Prostate gland (tissue), 2 donors: ENCODE measurements at regions not wholly inside any gene's neighbourhood (a gene's known extent, or its start where the extent isn't known, plus 50 kb on each side); places are given as distances from the start of the nearest gene placed in this dataset.

Experiments
- POLR2AphosphoS5 ChIP-seq: sonication (generic); formaldehyde crosslinking; IDR thresholded peaks from one replicate; pipeline ENCODE4 v1.6.1; 2017; ENCODE audit warnings: antibody characterized with exemption
- TF ChIP-seq, protein P1 (sequence below), 4 experiments: fragments of 200-600 bp in 2 of 4; fragments of 450-650 bp in 2 of 4; sonication (generic) in 2 of 4; IDR thresholded peaks; 1 replicate in 3 of 4; 2 replicates in 1 of 4; pipeline ENCODE4 v1.5.1; 2016 to 2019; ENCODE audit warnings: antibody characterized with exemption in 4 of 4, mild to moderate bottlenecking in 2 of 4, moderate library complexity in 2 of 4

DNA sequence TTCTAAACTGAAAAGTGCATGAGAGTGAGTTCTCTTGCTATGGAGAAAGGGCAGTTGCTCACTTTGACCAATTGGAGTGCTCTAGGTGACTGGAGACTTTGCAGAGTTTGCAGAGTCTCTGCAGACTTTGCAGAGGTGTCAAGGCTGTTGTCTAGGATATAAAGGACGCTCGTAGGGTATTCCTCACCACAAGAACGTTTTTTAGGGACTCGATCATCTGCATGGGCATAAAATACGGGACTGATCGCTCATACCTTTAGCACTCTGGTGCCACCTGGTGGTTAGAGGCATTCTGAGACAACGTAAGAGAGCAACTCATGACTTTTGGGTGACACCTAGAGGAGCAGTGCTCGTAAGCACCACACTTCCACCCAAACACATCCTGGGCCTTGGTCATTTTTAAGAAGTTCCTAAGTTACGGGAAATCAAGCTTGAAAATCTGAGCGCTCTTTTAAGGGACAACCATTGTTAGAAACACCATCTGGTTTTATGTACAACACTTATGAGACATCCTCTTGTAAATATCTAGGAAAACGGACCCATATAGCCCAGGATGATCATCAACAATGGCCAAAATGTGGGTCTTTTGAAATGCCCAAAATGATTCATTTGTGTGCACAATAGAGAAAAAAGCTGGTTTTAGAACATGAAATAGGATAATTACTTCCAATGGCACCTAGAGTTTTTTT, 51.6 kb upstream of the XCR1 start:
- peak; percentile 75 for TF ChIP-seq POLR2AphosphoS5
- TF ChIP-seq, protein P1, sequence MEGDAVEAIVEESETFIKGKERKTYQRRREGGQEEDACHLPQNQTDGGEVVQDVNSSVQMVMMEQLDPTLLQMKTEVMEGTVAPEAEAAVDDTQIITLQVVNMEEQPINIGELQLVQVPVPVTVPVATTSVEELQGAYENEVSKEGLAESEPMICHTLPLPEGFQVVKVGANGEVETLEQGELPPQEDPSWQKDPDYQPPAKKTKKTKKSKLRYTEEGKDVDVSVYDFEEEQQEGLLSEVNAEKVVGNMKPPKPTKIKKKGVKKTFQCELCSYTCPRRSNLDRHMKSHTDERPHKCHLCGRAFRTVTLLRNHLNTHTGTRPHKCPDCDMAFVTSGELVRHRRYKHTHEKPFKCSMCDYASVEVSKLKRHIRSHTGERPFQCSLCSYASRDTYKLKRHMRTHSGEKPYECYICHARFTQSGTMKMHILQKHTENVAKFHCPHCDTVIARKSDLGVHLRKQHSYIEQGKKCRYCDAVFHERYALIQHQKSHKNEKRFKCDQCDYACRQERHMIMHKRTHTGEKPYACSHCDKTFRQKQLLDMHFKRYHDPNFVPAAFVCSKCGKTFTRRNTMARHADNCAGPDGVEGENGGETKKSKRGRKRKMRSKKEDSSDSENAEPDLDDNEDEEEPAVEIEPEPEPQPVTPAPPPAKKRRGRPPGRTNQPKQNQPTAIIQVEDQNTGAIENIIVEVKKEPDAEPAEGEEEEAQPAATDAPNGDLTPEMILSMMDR (IDR thresholded peaks at IDR 0.05) = peak; percentile 87 to 99 (median 99)
